Adrenal gland (tissue), 5 donors: ENCODE measurements at regions not wholly inside any gene's neighbourhood (a gene's known extent, or its start where the extent isn't known, plus 50 kb on each side); places are given as distances from the start of the nearest gene placed in this dataset.

Source experiments
- POLR2A ChIP-seq, 2 donors: fragments of 450-650 bp; IDR thresholded peaks; one replicate each; pipeline ENCODE4 v1.6.1; 2017; ENCODE audit warnings: antibody characterized with exemption in 2 of 2, mild to moderate bottlenecking in 2 of 2, moderate library complexity in 1 of 2
- TF ChIP-seq, protein P1 (sequence below), 6 experiments: fragments of 450-650 bp in 4 of 6; fragments of 200-600 bp in 2 of 6; sonication (generic) in 1 of 6; IDR thresholded peaks; 1 replicate in 5 of 6; 2 replicates in 1 of 6; pipeline versions ENCODE4 v1.5.1 to v1.8.0; 2016 to 2021; ENCODE audit warnings: antibody characterized with exemption in 6 of 6, mild to moderate bottlenecking in 2 of 6, moderate library complexity in 1 of 6
- donor health status: DM: no; HTN: no; CAD: no.

DNA sequence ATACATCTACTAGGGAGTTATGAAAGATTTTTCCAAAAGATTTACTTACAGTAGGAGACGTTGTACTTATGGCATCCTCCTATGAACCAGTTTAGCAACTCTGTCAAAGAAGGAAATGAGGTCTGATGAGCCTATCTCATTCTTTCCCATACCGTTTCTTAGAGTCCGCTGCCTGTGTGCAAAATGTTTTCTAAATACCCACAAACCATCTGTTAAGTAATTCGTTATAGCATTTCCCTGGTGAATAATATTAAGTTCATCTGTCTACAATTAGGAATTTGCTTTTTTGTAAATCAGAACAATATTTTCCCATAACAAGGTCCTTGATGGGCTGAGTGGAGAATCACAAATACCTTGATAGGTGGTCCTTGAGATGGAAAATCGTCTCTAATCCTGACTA lies 178.8 kb upstream of the TMTC4 start:
- TF ChIP-seq, protein P1, sequence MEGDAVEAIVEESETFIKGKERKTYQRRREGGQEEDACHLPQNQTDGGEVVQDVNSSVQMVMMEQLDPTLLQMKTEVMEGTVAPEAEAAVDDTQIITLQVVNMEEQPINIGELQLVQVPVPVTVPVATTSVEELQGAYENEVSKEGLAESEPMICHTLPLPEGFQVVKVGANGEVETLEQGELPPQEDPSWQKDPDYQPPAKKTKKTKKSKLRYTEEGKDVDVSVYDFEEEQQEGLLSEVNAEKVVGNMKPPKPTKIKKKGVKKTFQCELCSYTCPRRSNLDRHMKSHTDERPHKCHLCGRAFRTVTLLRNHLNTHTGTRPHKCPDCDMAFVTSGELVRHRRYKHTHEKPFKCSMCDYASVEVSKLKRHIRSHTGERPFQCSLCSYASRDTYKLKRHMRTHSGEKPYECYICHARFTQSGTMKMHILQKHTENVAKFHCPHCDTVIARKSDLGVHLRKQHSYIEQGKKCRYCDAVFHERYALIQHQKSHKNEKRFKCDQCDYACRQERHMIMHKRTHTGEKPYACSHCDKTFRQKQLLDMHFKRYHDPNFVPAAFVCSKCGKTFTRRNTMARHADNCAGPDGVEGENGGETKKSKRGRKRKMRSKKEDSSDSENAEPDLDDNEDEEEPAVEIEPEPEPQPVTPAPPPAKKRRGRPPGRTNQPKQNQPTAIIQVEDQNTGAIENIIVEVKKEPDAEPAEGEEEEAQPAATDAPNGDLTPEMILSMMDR (IDR thresholded peaks at IDR 0.05), result no peak
- TF ChIP-seq POLR2A (IDR thresholded peaks at IDR 0.05), result no peak
